ENCODE measurements at regions not wholly inside any gene's neighbourhood (a gene's known extent, or its start where the extent isn't known, plus 50 kb on each side); places are given as distances from the start of the nearest gene placed in this dataset.
"Not testable (repeated sequence)": the region's sequence is repeated elsewhere in the genome, so short reads cannot be mapped to it uniquely, and the experiment has no call there.

- Histone ChIP-seq H3K36me3 (no peaks in the 10 kb centered on the region), H3F3A (ENCODE audit: low read depth) (no peaks in the 10 kb centered on the region), H3K9me3 (ENCODE audit: low read depth) (no peaks in the 10 kb centered on the region), H3K4me1 (no peaks in the 10 kb centered on the region), H2AFZ (replicated peaks) (no peak overlapping the region), H3K27me3 (no peaks in the 10 kb centered on the region), H4K20me1 (ENCODE audit: low read depth) (no peaks in the 10 kb centered on the region), H3K4me2 (no peak overlapping the region), H3K79me2 (ENCODE audit: low read depth) (no peaks in the 10 kb centered on the region), H3K4me3 (no peak overlapping the region), H3K27ac (no peak overlapping the region), H3K9ac (no peak overlapping the region)
- DNase-seq (ENCODE audit: low spot score): no peak
- Mint-ChIP-seq H3K27me3 (ENCODE audit: insufficient read depth, low read depth) (no peaks in the 10 kb centered on the region), H3K9me3 (no peaks in the 10 kb centered on the region), H3K36me3 (no peaks in the 10 kb centered on the region), H3K27ac (no peak overlapping the region), H3K4me1 (no peaks in the 10 kb centered on the region), H3K4me3 (no peak overlapping the region)
- TF ChIP-seq, protein P1, sequence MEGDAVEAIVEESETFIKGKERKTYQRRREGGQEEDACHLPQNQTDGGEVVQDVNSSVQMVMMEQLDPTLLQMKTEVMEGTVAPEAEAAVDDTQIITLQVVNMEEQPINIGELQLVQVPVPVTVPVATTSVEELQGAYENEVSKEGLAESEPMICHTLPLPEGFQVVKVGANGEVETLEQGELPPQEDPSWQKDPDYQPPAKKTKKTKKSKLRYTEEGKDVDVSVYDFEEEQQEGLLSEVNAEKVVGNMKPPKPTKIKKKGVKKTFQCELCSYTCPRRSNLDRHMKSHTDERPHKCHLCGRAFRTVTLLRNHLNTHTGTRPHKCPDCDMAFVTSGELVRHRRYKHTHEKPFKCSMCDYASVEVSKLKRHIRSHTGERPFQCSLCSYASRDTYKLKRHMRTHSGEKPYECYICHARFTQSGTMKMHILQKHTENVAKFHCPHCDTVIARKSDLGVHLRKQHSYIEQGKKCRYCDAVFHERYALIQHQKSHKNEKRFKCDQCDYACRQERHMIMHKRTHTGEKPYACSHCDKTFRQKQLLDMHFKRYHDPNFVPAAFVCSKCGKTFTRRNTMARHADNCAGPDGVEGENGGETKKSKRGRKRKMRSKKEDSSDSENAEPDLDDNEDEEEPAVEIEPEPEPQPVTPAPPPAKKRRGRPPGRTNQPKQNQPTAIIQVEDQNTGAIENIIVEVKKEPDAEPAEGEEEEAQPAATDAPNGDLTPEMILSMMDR (IDR thresholded peaks at IDR 0.05): no peak
- TF ChIP-seq EZH2 (IDR thresholded peaks at IDR 0.05): no peak
These were observed 305.1 kb downstream of the LTN1 start for GRCh38 chr21:28687586-28687985.

DNA sequence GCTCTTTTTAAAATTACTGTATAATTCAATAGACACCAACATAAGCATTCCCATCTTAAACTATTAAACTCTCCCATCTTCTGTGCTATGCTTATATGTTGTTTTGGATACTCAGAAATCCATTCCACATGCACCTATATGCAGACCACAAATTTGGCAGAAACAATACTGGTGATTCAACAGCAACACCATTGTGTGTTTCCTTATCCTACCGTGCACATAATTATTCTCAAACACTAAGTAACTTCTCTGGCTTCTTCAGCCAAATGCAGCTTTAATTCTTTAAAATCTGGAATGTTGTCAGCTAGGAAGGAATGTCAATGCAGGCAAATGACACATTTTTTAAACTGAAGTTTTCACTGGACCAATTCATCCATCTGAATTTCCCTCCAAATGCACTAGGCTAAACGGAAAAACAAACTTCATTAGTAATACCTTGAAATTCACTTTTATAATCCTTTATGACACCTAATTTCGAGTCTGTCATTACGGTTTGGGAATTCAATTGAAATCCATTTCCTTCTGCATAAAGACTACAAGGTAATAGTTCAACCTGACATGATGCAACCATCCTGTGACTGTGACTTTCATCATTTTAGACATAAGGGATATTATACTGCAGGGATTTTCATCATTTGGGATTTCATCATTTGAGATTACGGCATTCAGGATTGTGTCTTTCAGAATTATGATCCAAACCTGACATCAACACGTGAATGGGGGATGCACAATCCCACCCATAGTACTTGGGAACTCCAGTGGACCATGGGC is 308.5 kb downstream of the LTN1 start:
- Histone ChIP-seq H3K79me2 (ENCODE audit: low read depth) (no peaks in the 10 kb centered on the region), H3K36me3 (no peaks in the 10 kb centered on the region), H3K9ac (no peak overlapping the region), H3K4me1 (no peaks in the 10 kb centered on the region), H2AFZ (replicated peaks) (no peak overlapping the region), H4K20me1 (ENCODE audit: low read depth) (no peaks in the 10 kb centered on the region), H3K27ac (no peak overlapping the region), H3K9me3 (ENCODE audit: low read depth) (no peaks in the 10 kb centered on the region), H3F3A (ENCODE audit: low read depth) (no peaks in the 10 kb centered on the region), H3K4me2 (no peak overlapping the region), H3K27me3 (no peaks in the 10 kb centered on the region), H3K4me3 (no peak overlapping the region)
- no peaks in the 10 kb centered on the region for H3K9me3 Mint-ChIP-seq
- no peaks in the 10 kb centered on the region for H3K4me1 Mint-ChIP-seq
- H3K27me3 Mint-ChIP-seq (ENCODE audit: insufficient read depth, low read depth): no peaks in the 10 kb centered on the region
- H3K36me3 Mint-ChIP-seq: no peaks in the 10 kb centered on the region
- no peak for TF ChIP-seq EZH2phosphoT487 (IDR thresholded peaks at IDR 0.05)
- TF ChIP-seq EZH2 (IDR thresholded peaks at IDR 0.05): no peak
- TF ChIP-seq, protein P1 (IDR thresholded peaks at IDR 0.05): no peak
- no peak overlapping the region for H3K4me3 Mint-ChIP-seq
- H3K27ac Mint-ChIP-seq: no peak overlapping the region
- DNase-seq (ENCODE audit: low spot score): no peak

DNA sequence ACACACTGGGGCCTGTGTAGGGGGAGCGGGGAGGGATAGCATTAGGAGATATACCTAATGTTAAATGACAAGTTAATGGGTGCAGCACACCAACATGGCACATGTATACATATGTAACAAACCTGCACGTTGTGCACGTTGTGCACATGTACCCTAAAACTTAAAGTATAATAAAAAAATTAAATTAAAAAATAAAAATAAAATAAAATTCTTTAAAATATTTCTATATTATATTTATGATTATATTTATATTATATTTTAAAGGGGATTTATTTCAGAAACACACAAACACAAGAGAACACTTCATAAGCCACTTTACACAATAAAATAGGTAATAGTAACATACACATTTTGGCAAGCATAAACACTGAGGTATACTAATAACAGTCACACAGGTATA is 309.8 kb downstream of the LTN1 start:
- H3K9me3 Mint-ChIP-seq; H3F3A ChIP-seq (ENCODE audit: low read depth); H3K4me1 Mint-ChIP-seq; H3K4me2 ChIP-seq; H3K79me2 ChIP-seq (ENCODE audit: low read depth); H3K4me1 ChIP-seq; H3K9me3 ChIP-seq (ENCODE audit: low read depth); H2AFZ ChIP-seq (replicated peaks); H3K27me3 ChIP-seq; DNase-seq (ENCODE audit: low spot score); H3K27ac Mint-ChIP-seq; H3K36me3 Mint-ChIP-seq; H3K27me3 Mint-ChIP-seq (ENCODE audit: insufficient read depth, low read depth); H3K4me3 Mint-ChIP-seq; H4K20me1 ChIP-seq (ENCODE audit: low read depth); H3K9ac ChIP-seq; H3K27ac ChIP-seq; H3K36me3 ChIP-seq; H3K4me3 ChIP-seq: not testable (repeated sequence)

- not testable (repeated sequence) for H3K4me3 Mint-ChIP-seq; H3K79me2 ChIP-seq (ENCODE audit: low read depth); H3K9ac ChIP-seq; H3K27ac ChIP-seq; H3K9me3 ChIP-seq (ENCODE audit: low read depth); H3K27me3 Mint-ChIP-seq (ENCODE audit: insufficient read depth, low read depth); H3K4me1 ChIP-seq; H3K4me1 Mint-ChIP-seq; H3K4me2 ChIP-seq; H3K4me3 ChIP-seq; H3K36me3 Mint-ChIP-seq; H3K27ac Mint-ChIP-seq; H3K9me3 Mint-ChIP-seq; H2AFZ ChIP-seq (replicated peaks); H4K20me1 ChIP-seq (ENCODE audit: low read depth); H3F3A ChIP-seq (ENCODE audit: low read depth); H3K36me3 ChIP-seq; H3K27me3 ChIP-seq; DNase-seq (ENCODE audit: low spot score)
These were observed 315.6 kb downstream of the LTN1 start for GRCh38 chr21:28677096-28677495.
